Activated T-helper 2 cell treated with anti-CD3 and anti-CD28 coated beads, Interferon-gamma antibody, Interleukin-2, Interleukin-4, amounts not matched to agents 10 μg/mL and 5 μg/mL and 100 μg/mL, durations not matched to agents 14 hours and 24 hours and 36 hours (primary cell): ENCODE measurements at regions not wholly inside any gene's neighbourhood (a gene's known extent, or its start where the extent isn't known, plus 50 kb on each side); places are given as distances from the start of the nearest gene placed in this dataset.

ENCODE experiments used
- DNase-seq: peaks from one replicate; pipeline ENCODE4 v3.0.0; 2021; ENCODE audit warnings: low spot score
- H3K27ac Mint-ChIP-seq: one replicate; pipeline ENCODE4 v1.8.0; 2021; ENCODE audit warnings: mixed read lengths
- H3K27me3 Mint-ChIP-seq: one replicate; pipeline ENCODE4 v1.8.0; 2021; ENCODE audit warnings: low read depth, mixed read lengths
- H3K36me3 Mint-ChIP-seq: one replicate; pipeline ENCODE4 v1.8.0; 2021; ENCODE audit warnings: low read depth, mixed read lengths
- H3K4me1 Mint-ChIP-seq: one replicate; pipeline ENCODE4 v1.8.0; 2021; ENCODE audit warnings: low read depth, mixed read lengths
- H3K4me3 Mint-ChIP-seq: one replicate; pipeline ENCODE4 v1.8.0; 2021; ENCODE audit warnings: low read depth, mild to moderate bottlenecking, moderate library complexity, mixed read lengths
- H3K9me3 Mint-ChIP-seq: one replicate; pipeline ENCODE4 v1.8.0; 2021; ENCODE audit warnings: mixed read lengths
- intact Hi-C: fragments of 100-400 bp; cut with micrococcal nuclease; formaldehyde crosslinking; loops from one replicate; pipeline ENCODE4 v1.15.1; 2023

DNA sequence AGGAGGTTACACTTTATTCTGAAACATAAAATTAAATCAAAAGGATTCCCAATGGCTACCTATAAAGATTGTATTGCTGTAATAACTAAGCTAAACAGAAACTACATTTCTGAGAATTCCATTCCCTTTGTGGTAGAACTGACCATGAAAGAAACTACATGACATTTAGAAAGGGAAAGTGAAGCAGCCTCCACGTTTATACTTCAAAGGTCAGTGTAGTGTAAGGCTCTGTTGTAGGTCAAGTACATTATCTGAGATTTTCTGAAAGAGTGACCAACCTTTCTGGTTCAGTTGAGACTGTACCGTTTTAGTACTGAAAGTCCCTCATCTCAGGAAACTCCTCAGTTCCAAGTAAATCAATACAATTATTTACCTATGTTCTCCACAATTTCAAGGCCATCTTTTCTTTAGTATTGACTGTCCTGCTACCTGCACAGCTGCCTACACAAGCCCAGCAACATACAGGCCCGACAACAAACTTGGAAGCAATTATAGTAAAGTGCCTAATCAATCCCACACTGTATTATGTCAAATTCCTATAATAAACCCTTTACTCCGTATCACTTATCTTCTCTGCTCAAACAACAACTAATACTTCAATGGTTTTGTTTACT lies 343.0 kb downstream of the PLOD2 start:
- no peak for DNase-seq
- H3K27ac Mint-ChIP-seq = no peak overlapping the region
- H3K27me3 Mint-ChIP-seq = no peaks in the 10 kb centered on the region
- H3K36me3 Mint-ChIP-seq = no peaks in the 10 kb centered on the region
- H3K9me3 Mint-ChIP-seq = peaks cover 7% of the 10 kb centered on the region
- H3K4me3 Mint-ChIP-seq = no peak overlapping the region
- no peaks in the 10 kb centered on the region for H3K4me1 Mint-ChIP-seq
- intact Hi-C loops = no loop called here

GRCh38 chr3:145820170-145820569 lies 340.8 kb downstream of the PLOD2 start:
- DNase-seq = no peak
- Mint-ChIP-seq H3K36me3 (no peaks in the 10 kb centered on the region), H3K27ac (no peak overlapping the region), H3K4me1 (no peaks in the 10 kb centered on the region), H3K4me3 (no peak overlapping the region), H3K9me3 (peaks cover 3% of the 10 kb centered on the region), H3K27me3 (no peaks in the 10 kb centered on the region)
- intact Hi-C loops = no loop called here

GRCh38 chr3:145842294-145842902 lies 318.6 kb downstream of the PLOD2 start:
- Mint-ChIP-seq H3K36me3 (no peaks in the 10 kb centered on the region), H3K4me1 (no peaks in the 10 kb centered on the region), H3K9me3 (peaks cover 3% of the 10 kb centered on the region), H3K4me3 (no peak overlapping the region), H3K27me3 (no peaks in the 10 kb centered on the region), H3K27ac (no peak overlapping the region)
- intact Hi-C loops = no loop called here
- no peak for DNase-seq

GRCh38 chr3:145843561-145843960 lies 317.4 kb downstream of the PLOD2 start:
- Mint-ChIP-seq H3K9me3 (no peaks in the 10 kb centered on the region), H3K4me3 (no peak overlapping the region)

DNA sequence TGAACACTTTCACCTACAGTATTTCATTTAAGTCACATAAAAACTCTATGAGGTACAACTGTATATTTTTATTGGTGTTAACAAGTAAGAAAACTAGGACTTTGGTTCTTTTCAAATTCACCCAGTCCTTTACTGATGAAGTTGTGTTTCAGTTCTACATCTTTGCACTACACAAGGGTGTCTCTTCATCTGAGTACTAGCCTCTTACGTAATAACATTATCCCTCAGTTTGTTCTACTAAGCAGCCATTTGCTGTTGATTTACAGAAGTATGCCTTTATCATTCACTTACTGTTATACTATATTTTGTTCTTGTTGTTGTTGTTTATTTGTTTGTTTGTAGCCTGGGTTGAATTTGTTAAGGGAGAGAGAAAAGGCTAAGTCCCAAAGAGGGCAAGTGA lies 311.9 kb downstream of the PLOD2 start:
- H3K27me3 Mint-ChIP-seq = no peaks in the 10 kb centered on the region
- H3K9me3 Mint-ChIP-seq = no peaks in the 10 kb centered on the region
- H3K27ac Mint-ChIP-seq = no peak overlapping the region
- intact Hi-C loops = no loop called here
- DNase-seq = no peak
- H3K36me3 Mint-ChIP-seq = no peaks in the 10 kb centered on the region
- no peak overlapping the region for H3K4me3 Mint-ChIP-seq
- no peaks in the 10 kb centered on the region for H3K4me1 Mint-ChIP-seq

More at GRCh38 chr3:145843561-145843960, 317.4 kb downstream of the PLOD2 start:
- intact Hi-C loops = no loop called here
- Mint-ChIP-seq H3K27ac (no peak overlapping the region), H3K36me3 (no peaks in the 10 kb centered on the region), H3K27me3 (no peaks in the 10 kb centered on the region), H3K4me1 (no peaks in the 10 kb centered on the region)
- DNase-seq = no peak

DNA sequence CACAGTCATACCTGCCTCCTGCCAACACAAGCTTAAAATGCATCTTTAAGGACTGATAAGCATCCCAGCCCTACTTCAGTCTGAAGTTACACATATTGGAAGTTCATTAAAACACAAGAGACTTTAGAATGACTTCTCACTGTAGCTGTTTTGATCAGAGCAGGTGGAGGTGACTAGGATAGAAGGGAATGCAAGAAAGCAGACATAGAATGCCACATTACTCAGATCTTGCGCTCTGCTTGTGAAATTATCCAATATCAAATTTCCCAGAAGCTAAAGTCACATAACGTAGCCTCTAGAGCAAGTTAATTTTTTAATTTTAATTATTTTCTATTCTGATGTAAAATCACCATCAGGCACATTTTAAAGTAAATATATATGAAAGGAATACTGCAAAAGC lies 306.5 kb downstream of the PLOD2 start:
- H3K27ac Mint-ChIP-seq = no peak overlapping the region
- no peaks in the 10 kb centered on the region for H3K36me3 Mint-ChIP-seq
- intact Hi-C loops = no loop called here
- no peaks in the 10 kb centered on the region for H3K4me1 Mint-ChIP-seq
- H3K27me3 Mint-ChIP-seq = no peaks in the 10 kb centered on the region
- H3K9me3 Mint-ChIP-seq = no peaks in the 10 kb centered on the region
- H3K4me3 Mint-ChIP-seq = no peak overlapping the region
- DNase-seq = no peak

GRCh38 chr3:145857956-145858355 lies 303.0 kb downstream of the PLOD2 start:
- no peaks in the 10 kb centered on the region for H3K27me3 Mint-ChIP-seq
- no peaks in the 10 kb centered on the region for H3K36me3 Mint-ChIP-seq
- no peaks in the 10 kb centered on the region for H3K9me3 Mint-ChIP-seq
- no peak overlapping the region for H3K27ac Mint-ChIP-seq
- intact Hi-C loops = no loop called here
- no peak overlapping the region for H3K4me3 Mint-ChIP-seq
- DNase-seq = no peak
- H3K4me1 Mint-ChIP-seq = no peaks in the 10 kb centered on the region

DNA sequence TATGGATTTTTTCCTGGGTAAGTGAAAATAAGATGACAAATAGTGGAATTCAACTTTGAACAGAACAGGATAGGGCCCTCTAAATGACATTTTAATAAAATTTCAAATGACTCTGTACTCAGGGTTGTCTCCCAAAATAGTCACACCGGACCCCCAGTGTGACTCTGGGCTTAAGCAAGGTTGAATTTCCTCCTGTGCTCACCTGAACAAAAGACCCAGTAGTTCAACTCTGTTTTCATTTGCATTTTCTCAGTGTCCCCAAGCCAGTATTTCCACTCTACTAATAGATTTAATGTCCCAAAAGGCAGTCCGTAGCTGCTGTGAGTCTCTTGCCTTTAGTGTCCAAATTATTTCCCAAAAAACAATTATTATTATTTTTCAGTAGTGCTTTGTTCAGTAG lies 296.6 kb downstream of the PLOD2 start:
- intact Hi-C loops = no loop called here
- no peak for DNase-seq
- Mint-ChIP-seq H3K36me3 (no peaks in the 10 kb centered on the region), H3K4me1 (no peaks in the 10 kb centered on the region), H3K4me3 (no peak overlapping the region), H3K9me3 (no peaks in the 10 kb centered on the region), H3K27me3 (no peaks in the 10 kb centered on the region), H3K27ac (no peak overlapping the region)

- Mint-ChIP-seq H3K9me3 (no peaks in the 10 kb centered on the region), H3K4me1 (no peaks in the 10 kb centered on the region), H3K4me3 (no peak overlapping the region), H3K27ac (no peak overlapping the region), H3K36me3 (no peaks in the 10 kb centered on the region), H3K27me3 (no peaks in the 10 kb centered on the region)
- DNase-seq = no peak
- intact Hi-C loops = no loop called here
Observed at GRCh38 chr3:145865399-145866018, 295.5 kb downstream of the PLOD2 start.

GRCh38 chr3:145869958-145870357 lies 291.0 kb downstream of the PLOD2 start:
- Mint-ChIP-seq H3K27ac (no peak overlapping the region), H3K4me1 (no peaks in the 10 kb centered on the region), H3K9me3 (peaks cover 7% of the 10 kb centered on the region)

GRCh38 chr3:145882436-145882835 lies 278.5 kb downstream of the PLOD2 start:
- Mint-ChIP-seq H3K36me3 (no peaks in the 10 kb centered on the region), H3K4me1 (no peaks in the 10 kb centered on the region), H3K4me3 (no peak overlapping the region), H3K9me3 (peaks cover 7% of the 10 kb centered on the region), H3K27me3 (no peaks in the 10 kb centered on the region), H3K27ac (no peak overlapping the region)
- intact Hi-C loops = no loop called here
- DNase-seq = no peak

More at GRCh38 chr3:145869958-145870357, 291.0 kb downstream of the PLOD2 start:
- intact Hi-C loops = no loop called here
- Mint-ChIP-seq H3K27me3 (no peaks in the 10 kb centered on the region), H3K4me3 (no peak overlapping the region), H3K36me3 (no peaks in the 10 kb centered on the region)
- no peak for DNase-seq

DNA sequence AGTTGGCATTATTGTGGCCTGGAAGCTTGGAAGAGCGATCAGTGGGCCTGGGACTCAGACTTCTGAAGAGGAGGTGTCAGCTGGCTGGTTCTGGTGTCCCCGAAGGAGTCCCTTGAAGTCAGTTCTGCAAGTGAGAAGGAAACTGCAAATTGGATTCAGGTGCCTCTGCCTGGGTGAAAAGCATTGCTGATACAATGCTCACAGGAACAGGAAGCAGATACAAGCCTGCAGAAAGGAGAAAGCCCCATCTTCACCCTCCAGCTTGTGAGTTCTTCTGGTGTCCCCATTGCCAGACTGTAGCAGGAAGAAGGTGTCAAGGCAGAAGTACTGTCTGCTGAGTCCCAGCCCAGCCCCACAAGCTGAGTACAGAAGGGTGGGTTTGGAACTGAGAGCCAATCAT lies 271.3 kb downstream of the PLOD2 start:
- H3K4me3 Mint-ChIP-seq = no peak overlapping the region
- intact Hi-C loops = no loop called here
- H3K27ac Mint-ChIP-seq = no peak overlapping the region
- no peaks in the 10 kb centered on the region for H3K36me3 Mint-ChIP-seq
- no peaks in the 10 kb centered on the region for H3K27me3 Mint-ChIP-seq
- H3K9me3 Mint-ChIP-seq = no peaks in the 10 kb centered on the region
- no peak for DNase-seq
- no peaks in the 10 kb centered on the region for H3K4me1 Mint-ChIP-seq

GRCh38 chr3:145892869-145893268 lies 268.1 kb downstream of the PLOD2 start:
- DNase-seq = no peak
- Mint-ChIP-seq H3K27ac (no peak overlapping the region), H3K9me3 (no peaks in the 10 kb centered on the region), H3K4me1 (no peaks in the 10 kb centered on the region), H3K27me3 (no peaks in the 10 kb centered on the region), H3K36me3 (no peaks in the 10 kb centered on the region), H3K4me3 (no peak overlapping the region)
- intact Hi-C loops = no loop called here
